ENCODE measurements at regions not wholly inside any gene's neighbourhood (a gene's known extent, or its start where the extent isn't known, plus 50 kb on each side); places are given as distances from the start of the nearest gene placed in this dataset.

- H3K4me1 ChIP-seq: no peaks in the 10 kb centered on the region
- intact Hi-C loops (cut with DNase I): no loop called here
- TF ChIP-seq POLR2A (IDR thresholded peaks at IDR 0.05): no peak
- no peak for TF ChIP-seq CTCF (IDR thresholded peaks at IDR 0.05)
- no peaks in the 10 kb centered on the region for H3K9me3 ChIP-seq
- no peaks in the 10 kb centered on the region for H3K36me3 ChIP-seq (replicated peaks in 1 of 2; ENCODE audit: insufficient read depth in 1 of 2, low read depth in 2 of 2)
- no peak overlapping the region for H3K4me3 ChIP-seq
- DNase-seq: no peak
- 84 to 88% methylated on average over 14 to 23 of the region's 29 CpGs for WGBS, 2 donors
- H3K27ac ChIP-seq: no peak overlapping the region
- no peak for ATAC-seq
- H3K27me3 ChIP-seq: no peaks in the 10 kb centered on the region
Measured at GRCh38 chr6:3617681-3618311, 133.7 kb downstream of the PXDC1 start.

- no peaks in the 10 kb centered on the region for H3K4me1 ChIP-seq
- intact Hi-C loops (cut with DNase I): no loop called here
- H3K4me3 ChIP-seq: no peak overlapping the region
- no peaks in the 10 kb centered on the region for H3K36me3 ChIP-seq (replicated peaks in 1 of 2; ENCODE audit: insufficient read depth in 1 of 2, low read depth in 2 of 2)
- WGBS, 2 donors: 66 to 78% methylated on average over 7 of the region's 7 CpGs
- no peak overlapping the region for H3K27ac ChIP-seq
- H3K9me3 ChIP-seq: no peaks in the 10 kb centered on the region
- no peak for ATAC-seq
- DNase-seq: no peak
- no peaks in the 10 kb centered on the region for H3K27me3 ChIP-seq
- TF ChIP-seq POLR2A (IDR thresholded peaks at IDR 0.05): no peak
- no peak for TF ChIP-seq CTCF (IDR thresholded peaks at IDR 0.05)
Measured at GRCh38 chr6:3617192-3617631, 134.3 kb downstream of the PXDC1 start.

- TF ChIP-seq POLR2A (IDR thresholded peaks at IDR 0.05) (no peak), CTCF (IDR thresholded peaks at IDR 0.05) (no peak)
- no peaks in the 10 kb centered on the region for H3K9me3 ChIP-seq
- DNase-seq (no peak), ATAC-seq (no peak)
- intact Hi-C loops (cut with DNase I): no loop called here
- WGBS, 2 donors: 73 to 78% methylated on average over 6 to 9 of the region's 9 CpGs
- H3K4me1 ChIP-seq: no peaks in the 10 kb centered on the region
- H3K36me3 ChIP-seq (replicated peaks in 1 of 2; ENCODE audit: insufficient read depth in 1 of 2, low read depth in 2 of 2): no peaks in the 10 kb centered on the region
- H3K27ac ChIP-seq: no peak overlapping the region
- no peak overlapping the region for H3K4me3 ChIP-seq
- no peaks in the 10 kb centered on the region for H3K27me3 ChIP-seq
Measured at GRCh38 chr6:3616565-3617176, 134.8 kb downstream of the PXDC1 start.

GRCh38 chr6:3615391-3616380, 135.8 kb downstream of the PXDC1 start:
- Histone ChIP-seq H3K36me3 (replicated peaks in 1 of 2; ENCODE audit: insufficient read depth in 1 of 2, low read depth in 2 of 2) (no peaks in the 10 kb centered on the region), H3K27ac (no peak overlapping the region), H3K4me1 (no peaks in the 10 kb centered on the region), H3K9me3 (no peaks in the 10 kb centered on the region), H3K4me3 (no peak overlapping the region), H3K27me3 (no peaks in the 10 kb centered on the region)
- ATAC-seq (no peak), DNase-seq (no peak)
- 77 to 79% methylated on average over 11 of the region's 11 CpGs for WGBS, 2 donors
- intact Hi-C loops (cut with DNase I): no loop called here
- TF ChIP-seq POLR2A (IDR thresholded peaks at IDR 0.05) (no peak), CTCF (IDR thresholded peaks at IDR 0.05) (no peak)
